ENCODE measurements at regions not wholly inside any gene's neighbourhood (a gene's known extent, or its start where the extent isn't known, plus 50 kb on each side); places are given as distances from the start of the nearest gene placed in this dataset.

DNA sequence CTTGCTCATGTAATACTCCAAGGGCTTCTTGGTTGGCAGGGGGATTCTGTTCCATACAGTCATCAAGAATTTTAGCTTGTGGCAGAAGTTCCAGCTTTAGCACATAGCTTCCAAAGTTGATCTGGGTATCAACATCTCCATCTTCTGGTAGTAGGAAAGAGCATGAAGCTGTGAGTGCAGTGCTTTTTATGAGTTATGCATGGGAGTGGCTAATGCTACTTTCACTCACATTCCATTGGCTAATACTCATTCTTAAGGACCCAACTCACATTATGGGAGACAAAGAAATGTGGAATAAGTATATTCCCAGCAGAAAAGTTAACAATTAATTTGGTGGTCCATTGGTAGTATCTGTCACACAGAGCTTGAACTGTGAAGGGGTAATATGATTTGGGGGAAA is 194.2 kb upstream of the CHD1 start:
- DNase-seq (ENCODE audit: low spot score): no peak
- TF ChIP-seq, protein P1, sequence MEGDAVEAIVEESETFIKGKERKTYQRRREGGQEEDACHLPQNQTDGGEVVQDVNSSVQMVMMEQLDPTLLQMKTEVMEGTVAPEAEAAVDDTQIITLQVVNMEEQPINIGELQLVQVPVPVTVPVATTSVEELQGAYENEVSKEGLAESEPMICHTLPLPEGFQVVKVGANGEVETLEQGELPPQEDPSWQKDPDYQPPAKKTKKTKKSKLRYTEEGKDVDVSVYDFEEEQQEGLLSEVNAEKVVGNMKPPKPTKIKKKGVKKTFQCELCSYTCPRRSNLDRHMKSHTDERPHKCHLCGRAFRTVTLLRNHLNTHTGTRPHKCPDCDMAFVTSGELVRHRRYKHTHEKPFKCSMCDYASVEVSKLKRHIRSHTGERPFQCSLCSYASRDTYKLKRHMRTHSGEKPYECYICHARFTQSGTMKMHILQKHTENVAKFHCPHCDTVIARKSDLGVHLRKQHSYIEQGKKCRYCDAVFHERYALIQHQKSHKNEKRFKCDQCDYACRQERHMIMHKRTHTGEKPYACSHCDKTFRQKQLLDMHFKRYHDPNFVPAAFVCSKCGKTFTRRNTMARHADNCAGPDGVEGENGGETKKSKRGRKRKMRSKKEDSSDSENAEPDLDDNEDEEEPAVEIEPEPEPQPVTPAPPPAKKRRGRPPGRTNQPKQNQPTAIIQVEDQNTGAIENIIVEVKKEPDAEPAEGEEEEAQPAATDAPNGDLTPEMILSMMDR (IDR thresholded peaks at IDR 0.05; ENCODE audit: extremely low read depth, missing control alignments): no peak

DNA sequence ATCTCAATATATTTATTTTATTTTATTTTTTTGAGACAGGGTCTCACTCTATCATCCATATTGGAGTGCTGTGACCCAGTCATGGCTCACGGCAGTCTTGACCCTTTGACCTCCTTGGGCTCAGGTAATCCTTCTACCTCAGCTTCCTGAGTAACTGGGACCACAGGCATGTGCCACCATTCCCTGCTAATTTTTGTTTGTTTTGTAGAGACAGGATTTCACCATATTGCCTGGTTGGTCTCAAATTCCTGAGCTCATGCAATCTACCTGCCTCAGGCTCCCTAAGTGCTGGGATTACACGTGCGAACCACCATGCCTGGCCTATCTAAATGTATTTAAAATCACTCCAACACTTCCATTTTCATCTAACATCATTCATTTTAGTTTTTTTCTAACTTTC is 190.5 kb upstream of the CHD1 start:
- no peak for DNase-seq (ENCODE audit: low spot score)
- TF ChIP-seq, protein P1 (IDR thresholded peaks at IDR 0.05; ENCODE audit: extremely low read depth, missing control alignments): no peak

DNA sequence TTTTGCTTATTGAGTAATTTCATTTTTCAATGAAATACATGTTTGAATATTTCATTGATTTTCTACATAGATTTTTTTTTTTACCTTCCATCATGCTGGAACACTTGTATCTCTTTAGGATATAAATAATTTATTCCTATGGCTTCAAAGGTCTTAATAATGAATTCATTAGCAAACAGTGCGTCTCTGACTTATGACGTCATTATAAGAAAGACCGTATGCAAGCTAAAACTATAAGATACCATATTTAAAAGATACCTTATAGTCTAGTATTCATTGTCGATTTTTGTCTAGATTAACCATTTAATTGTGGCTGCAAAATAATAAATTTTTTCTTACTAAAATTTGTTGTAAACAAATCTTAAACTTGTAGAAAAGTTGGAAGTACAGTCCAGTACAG is 187.7 kb upstream of the CHD1 start:
- TF ChIP-seq, protein P1 (IDR thresholded peaks at IDR 0.05; ENCODE audit: extremely low read depth, missing control alignments): no peak
- no peak for DNase-seq (ENCODE audit: low spot score)

DNA sequence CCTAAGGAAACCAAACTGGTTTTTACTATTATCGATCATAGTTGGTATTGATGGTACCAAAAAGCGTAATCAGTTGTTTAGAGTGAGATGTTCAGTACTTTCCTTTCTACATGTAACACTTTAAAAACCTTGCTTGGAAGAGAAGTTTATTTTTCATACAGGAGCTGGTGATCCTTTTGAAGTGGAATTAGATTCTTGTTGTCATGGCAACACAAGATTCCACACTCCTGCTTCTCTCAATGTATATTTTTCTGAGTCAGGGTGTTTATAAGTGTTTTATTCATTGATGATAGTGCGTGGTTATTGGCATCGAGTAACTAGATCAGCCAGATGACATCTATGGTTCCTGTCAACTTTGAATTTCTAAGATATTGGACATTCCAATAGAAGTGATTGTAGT is 181.1 kb upstream of the CHD1 start:
- TF ChIP-seq, protein P1 (IDR thresholded peaks at IDR 0.05; ENCODE audit: extremely low read depth, missing control alignments): no peak
- no peak for DNase-seq (ENCODE audit: low spot score)

DNA sequence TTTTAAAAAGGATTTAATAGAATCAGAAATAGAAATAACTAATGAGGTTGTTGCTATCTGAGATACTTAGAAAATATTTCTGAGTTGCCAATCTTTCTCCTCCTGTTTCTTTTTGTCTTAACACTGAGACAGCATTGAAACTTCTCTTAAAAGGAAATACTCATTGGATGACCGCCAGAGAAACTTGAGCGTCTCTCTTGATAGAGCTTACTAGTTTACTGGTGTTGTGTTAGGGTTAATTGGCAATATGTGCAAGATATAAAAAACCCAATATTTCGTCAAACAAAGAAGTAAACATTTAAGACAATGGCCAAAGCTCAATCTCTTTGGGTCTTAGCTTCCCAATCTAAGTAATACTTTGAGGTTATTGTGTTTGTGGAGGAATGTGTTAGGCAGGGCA is 176.4 kb upstream of the CHD1 start:
- TF ChIP-seq, protein P1 (IDR thresholded peaks at IDR 0.05; ENCODE audit: extremely low read depth, missing control alignments): no peak
- no peak for DNase-seq (ENCODE audit: low spot score)

DNA sequence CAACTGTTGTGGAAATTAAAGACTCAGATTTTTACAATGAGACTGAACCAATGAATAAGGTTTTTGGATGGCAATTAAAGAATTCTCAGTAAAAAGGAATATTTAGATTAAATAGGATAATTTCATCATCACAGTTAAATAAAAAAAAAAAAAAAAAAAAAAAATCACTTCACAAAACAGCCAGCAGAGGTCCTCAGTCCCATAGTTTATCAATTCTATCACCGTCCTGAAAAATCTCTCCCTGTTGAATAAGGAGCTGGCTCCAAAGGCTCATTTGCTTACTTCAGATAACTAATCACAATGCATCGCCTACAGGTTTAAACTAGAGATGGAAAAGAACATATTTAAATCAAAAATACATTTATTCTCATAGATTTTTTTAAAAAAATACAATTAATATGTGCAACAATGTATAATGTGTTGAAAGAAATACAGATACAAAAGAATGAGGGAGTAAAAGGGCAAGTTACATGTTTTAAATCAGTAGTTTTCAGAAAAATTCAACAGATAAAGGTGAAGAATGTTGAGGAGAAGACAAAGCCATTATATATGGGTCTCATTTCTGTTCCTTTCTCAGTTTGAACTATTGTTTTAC is 175.8 kb upstream of the CHD1 start:
- DNase-seq (ENCODE audit: low spot score): peak; percentile 12
- TF ChIP-seq, protein P1 (IDR thresholded peaks at IDR 0.05; ENCODE audit: extremely low read depth, missing control alignments): peak; percentile 8

DNA sequence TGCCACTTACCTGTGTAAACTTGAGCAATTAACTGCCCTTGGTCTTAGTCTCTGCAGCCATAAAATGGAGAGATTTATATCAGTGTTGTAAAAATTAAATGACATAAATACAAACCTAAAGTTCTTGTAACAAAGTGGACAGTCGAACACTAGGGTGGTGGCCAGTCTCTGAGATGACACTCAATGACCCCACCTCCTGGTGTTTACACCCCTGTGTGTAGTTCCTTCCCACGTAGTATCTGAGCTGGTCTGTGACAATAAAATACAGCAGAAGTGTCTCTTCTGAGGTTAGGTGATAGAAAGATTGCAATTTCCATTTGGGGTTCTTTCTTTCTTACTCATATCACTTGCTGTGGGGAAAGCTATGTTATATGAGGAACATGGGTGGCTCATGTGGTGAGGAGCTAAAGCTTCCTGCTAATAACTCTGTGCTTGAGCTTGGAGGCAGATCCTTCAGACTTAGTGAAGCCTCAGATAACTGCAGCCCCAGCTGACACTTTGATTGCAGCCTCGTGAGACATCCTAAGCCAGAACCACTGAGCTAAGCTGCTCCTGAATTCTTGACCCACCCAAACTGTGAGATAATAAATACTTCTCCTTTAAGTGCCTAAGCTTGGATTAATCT is 173.4 kb upstream of the CHD1 start:
- no peak for DNase-seq (ENCODE audit: low spot score)
- TF ChIP-seq, protein P1 (IDR thresholded peaks at IDR 0.05; ENCODE audit: extremely low read depth, missing control alignments): no peak

Measured in GM20000 (cell line).